ENCODE measurements at regions not wholly inside any gene's neighbourhood (a gene's known extent, or its start where the extent isn't known, plus 50 kb on each side); places are given as distances from the start of the nearest gene placed in this dataset.

DNA sequence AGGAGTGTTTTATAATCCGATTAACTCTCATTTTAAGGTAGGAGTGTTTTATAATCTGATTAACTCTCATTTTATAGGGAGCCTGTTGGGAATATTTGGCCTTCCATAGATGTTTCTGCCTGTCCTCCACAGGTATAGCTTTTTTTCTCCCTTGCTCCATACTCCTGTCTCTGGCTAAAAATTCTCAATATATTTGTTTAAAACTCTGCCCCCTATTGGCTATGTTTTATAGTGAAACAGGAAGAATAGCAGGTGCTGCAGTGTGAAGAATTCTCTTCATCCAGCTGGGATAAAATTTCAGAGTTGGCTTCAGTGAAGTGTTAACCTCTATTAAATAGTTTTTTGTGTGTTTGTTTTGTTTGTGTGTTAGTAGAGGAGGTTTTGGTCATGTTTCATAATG, 1046.0 kb upstream of the TMEFF2 start:
- TF ChIP-seq EZH2 (IDR thresholded peaks at IDR 0.05; ENCODE audit: insufficient read depth, low read length) (no peak), CTCF (IDR thresholded peaks at IDR 0.05; ENCODE audit: insufficient read depth, low read depth, low read length) (no peak)
- Mint-ChIP-seq H3K4me3 (ENCODE audit: unreplicated experiment) (no peak overlapping the region), H3K27me3 (ENCODE audit: low read depth, unreplicated experiment) (no peaks in the 10 kb centered on the region), H3K36me3 (ENCODE audit: low read depth, unreplicated experiment) (no peaks in the 10 kb centered on the region), H3K27ac (ENCODE audit: unreplicated experiment) (no peak overlapping the region), H3K9me3 (ENCODE audit: unreplicated experiment) (no peaks in the 10 kb centered on the region), H3K4me1 (ENCODE audit: low read depth, unreplicated experiment) (no peaks in the 10 kb centered on the region)
- Histone ChIP-seq H3K36me3 (ENCODE audit: insufficient read depth, low read length) (no peaks in the 10 kb centered on the region), H3K9me3 (ENCODE audit: insufficient read depth, low read depth, low read length) (no peaks in the 10 kb centered on the region), H3K4me3 (ENCODE audit: insufficient read depth, low read depth, low read length) (no peak overlapping the region), H3K27me3 (ENCODE audit: insufficient read depth, low read length) (no peaks in the 10 kb centered on the region), H4K20me1 (ENCODE audit: insufficient read depth, low read length) (no peaks in the 10 kb centered on the region), H3K27ac (ENCODE audit: low read depth, low read length) (no peak overlapping the region), H3K9ac (ENCODE audit: low read length) (no peak overlapping the region), H3K4me1 (ENCODE audit: insufficient read depth, low read length) (no peaks in the 10 kb centered on the region), H3K79me2 (ENCODE audit: insufficient read depth, low read length) (no peaks in the 10 kb centered on the region), H3K4me2 (ENCODE audit: low read length) (no peak overlapping the region), H2AFZ (ENCODE audit: low read depth, low read length) (no peak overlapping the region)
- DNase-seq (ENCODE audit: low read depth) (no peak), FAIRE-seq (no peak)

DNA sequence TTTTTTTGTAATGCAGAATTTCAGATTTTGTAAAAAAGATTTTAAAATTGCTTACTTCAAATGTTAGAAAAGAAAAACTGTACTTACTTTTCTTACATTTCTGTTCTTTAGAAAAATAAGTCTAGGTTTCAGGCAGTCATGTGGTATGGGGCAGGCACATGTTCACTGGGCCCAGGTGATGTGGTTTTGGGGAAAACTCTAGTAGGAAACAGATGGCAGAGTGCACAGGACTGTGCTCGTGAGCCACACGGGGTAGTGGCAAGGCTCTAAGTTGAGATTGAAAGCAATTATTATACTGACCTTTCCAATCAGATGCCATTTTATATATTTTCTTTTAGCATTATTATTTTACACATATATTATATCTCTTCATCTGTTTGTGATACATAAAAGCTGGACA, 1036.9 kb upstream of the TMEFF2 start:
- Histone ChIP-seq H3K36me3 (ENCODE audit: insufficient read depth, low read length) (no peaks in the 10 kb centered on the region), H3K4me1 (ENCODE audit: insufficient read depth, low read length) (no peaks in the 10 kb centered on the region), H2AFZ (ENCODE audit: low read depth, low read length) (no peak overlapping the region), H3K4me3 (ENCODE audit: insufficient read depth, low read depth, low read length) (no peak overlapping the region), H3K4me2 (ENCODE audit: low read length) (no peak overlapping the region), H3K27ac (ENCODE audit: low read depth, low read length) (no peak overlapping the region), H3K9me3 (ENCODE audit: insufficient read depth, low read depth, low read length) (no peaks in the 10 kb centered on the region), H3K9ac (ENCODE audit: low read length) (no peak overlapping the region), H4K20me1 (ENCODE audit: insufficient read depth, low read length) (no peaks in the 10 kb centered on the region), H3K79me2 (ENCODE audit: insufficient read depth, low read length) (no peaks in the 10 kb centered on the region), H3K27me3 (ENCODE audit: insufficient read depth, low read length) (no peaks in the 10 kb centered on the region)
- no peaks in the 10 kb centered on the region for H3K36me3 Mint-ChIP-seq (ENCODE audit: low read depth, unreplicated experiment)
- no peak overlapping the region for H3K27ac Mint-ChIP-seq (ENCODE audit: unreplicated experiment)
- no peaks in the 10 kb centered on the region for H3K27me3 Mint-ChIP-seq (ENCODE audit: low read depth, unreplicated experiment)
- TF ChIP-seq CTCF (IDR thresholded peaks at IDR 0.05; ENCODE audit: insufficient read depth, low read depth, low read length) = no peak
- TF ChIP-seq EZH2 (IDR thresholded peaks at IDR 0.05; ENCODE audit: insufficient read depth, low read length) = no peak
- DNase-seq (ENCODE audit: low read depth) = no peak
- FAIRE-seq = no peak
- no peaks in the 10 kb centered on the region for H3K9me3 Mint-ChIP-seq (ENCODE audit: unreplicated experiment)
- H3K4me3 Mint-ChIP-seq (ENCODE audit: unreplicated experiment) = no peak overlapping the region
- no peaks in the 10 kb centered on the region for H3K4me1 Mint-ChIP-seq (ENCODE audit: low read depth, unreplicated experiment)

- DNase-seq (ENCODE audit: low read depth) = no peak
- H3K4me1 Mint-ChIP-seq (ENCODE audit: low read depth, unreplicated experiment) = no peaks in the 10 kb centered on the region
- TF ChIP-seq EZH2 (IDR thresholded peaks at IDR 0.05; ENCODE audit: insufficient read depth, low read length) (no peak), CTCF (IDR thresholded peaks at IDR 0.05; ENCODE audit: insufficient read depth, low read depth, low read length) (no peak)
- H3K36me3 Mint-ChIP-seq (ENCODE audit: low read depth, unreplicated experiment) = no peaks in the 10 kb centered on the region
- no peak overlapping the region for H3K27ac Mint-ChIP-seq (ENCODE audit: unreplicated experiment)
- H2AFZ ChIP-seq (ENCODE audit: low read depth, low read length) = no peak overlapping the region
- no peak overlapping the region for H3K27ac ChIP-seq (ENCODE audit: low read depth, low read length)
- H4K20me1 ChIP-seq (ENCODE audit: insufficient read depth, low read length) = no peaks in the 10 kb centered on the region
- H3K4me2 ChIP-seq (ENCODE audit: low read length) = no peak overlapping the region
- H3K4me3 Mint-ChIP-seq (ENCODE audit: unreplicated experiment) = no peak overlapping the region
- no peak overlapping the region for H3K4me3 ChIP-seq (ENCODE audit: insufficient read depth, low read depth, low read length)
- no peaks in the 10 kb centered on the region for H3K27me3 Mint-ChIP-seq (ENCODE audit: low read depth, unreplicated experiment)
- H3K36me3 ChIP-seq (ENCODE audit: insufficient read depth, low read length) = no peaks in the 10 kb centered on the region
- no peaks in the 10 kb centered on the region for H3K4me1 ChIP-seq (ENCODE audit: insufficient read depth, low read length)
- H3K9me3 ChIP-seq (ENCODE audit: insufficient read depth, low read depth, low read length) = no peaks in the 10 kb centered on the region
- H3K27me3 ChIP-seq (ENCODE audit: insufficient read depth, low read length) = no peaks in the 10 kb centered on the region
- FAIRE-seq = no peak
- H3K9ac ChIP-seq (ENCODE audit: low read length) = no peak overlapping the region
- H3K79me2 ChIP-seq (ENCODE audit: insufficient read depth, low read length) = no peaks in the 10 kb centered on the region
- no peaks in the 10 kb centered on the region for H3K9me3 Mint-ChIP-seq (ENCODE audit: unreplicated experiment)
Observed at GRCh38 chr2:193228276-193228675, 1033.5 kb upstream of the TMEFF2 start.
